GM23338 (cell line): ENCODE measurements at regions not wholly inside any gene's neighbourhood (a gene's known extent, or its start where the extent isn't known, plus 50 kb on each side); places are given as distances from the start of the nearest gene placed in this dataset.

Experiments used
- ATAC-seq: fragments of 200-7000 bp; cut with Tn5 transposase; 3 replicates; pipeline ENCODE4 v1.9.1; 2020
- DNase-seq: peaks from one replicate; pipeline ENCODE4 v3.0.0-alpha.2; 2015; ENCODE audit warnings: low spot score
- H2AFZ ChIP-seq: fragments of 200-600 bp; sonication (generic); 2 replicates; pipeline ENCODE4 v1.8.0; 2016; ENCODE audit warnings: antibody characterized with exemption, mild to moderate bottlenecking, moderate library complexity
- H3F3A ChIP-seq: fragments of 200-600 bp; sonication (generic); replicated peaks from 2 replicates; pipeline ENCODE4 v1.8.0; 2017; ENCODE audit warnings: antibody characterized with exemption, mixed run types, low read depth
- H3K27ac ChIP-seq: fragments of 200-600 bp; sonication (generic); 2 replicates; pipeline ENCODE4 v1.6.1; 2016; ENCODE audit warnings: low read depth
- H3K27me3 ChIP-seq: fragments of 200-600 bp; sonication (generic); 2 replicates; pipeline ENCODE4 v1.8.0; 2016; ENCODE audit warnings: mild to moderate bottlenecking, mixed run types, moderate library complexity; ENCODE audit not compliant: insufficient read depth
- H3K36me3 ChIP-seq: fragments of 200-600 bp; sonication (generic); 2 replicates; pipeline ENCODE4 v1.8.0; 2016; ENCODE audit warnings: mild to moderate bottlenecking; ENCODE audit not compliant: insufficient read depth
- H3K4me1 ChIP-seq: fragments of 200-600 bp; sonication (generic); 2 replicates; pipeline ENCODE4 v1.8.0; 2016; ENCODE audit warnings: mild to moderate bottlenecking, moderate library complexity; ENCODE audit not compliant: insufficient read depth
- H3K4me2 ChIP-seq: fragments of 200-600 bp; sonication (generic); 2 replicates; pipeline ENCODE4 v1.7.1; 2017; ENCODE audit warnings: mixed run types
- H3K4me3 ChIP-seq: fragments of 200-600 bp; sonication (generic); 2 replicates; pipeline ENCODE4 v1.6.1; 2016; ENCODE audit warnings: mixed run types
- H3K79me2 ChIP-seq: fragments of 200-600 bp; sonication (generic); replicated peaks from 2 replicates; pipeline ENCODE4 v1.8.0; 2017; ENCODE audit warnings: mild to moderate bottlenecking; ENCODE audit not compliant: insufficient read depth
- H3K9me2 ChIP-seq: fragments of 200-600 bp; sonication (generic); 2 replicates; pipeline ENCODE4 v1.8.0; 2017; ENCODE audit not compliant: insufficient read depth
- H4K20me1 ChIP-seq: fragments of 200-600 bp; sonication (generic); replicated peaks from 2 replicates; pipeline ENCODE4 v1.8.0; 2017; ENCODE audit warnings: mild to moderate bottlenecking; ENCODE audit not compliant: insufficient read depth
- H3K27ac Mint-ChIP-seq: 2 replicates; pipeline ENCODE4 v1.8.0; 2020; ENCODE audit warnings: inconsistent platforms, mild to moderate bottlenecking, moderate library complexity, mixed read lengths
- H3K27me3 Mint-ChIP-seq: 3 replicates; pipeline ENCODE4 v1.8.0; 2022; ENCODE audit warnings: low read depth, mild to moderate bottlenecking, moderate library complexity, mixed read lengths, inconsistent platforms; ENCODE audit not compliant: insufficient read depth, poor library complexity
- H3K36me3 Mint-ChIP-seq: 3 replicates; pipeline ENCODE4 v1.8.0; 2021; ENCODE audit warnings: low read depth, mild to moderate bottlenecking, inconsistent platforms, moderate library complexity, mixed read lengths
- H3K4me1 Mint-ChIP-seq: 3 replicates; pipeline ENCODE4 v1.8.0; 2020; ENCODE audit warnings: mild to moderate bottlenecking, inconsistent platforms, mixed read lengths
- H3K4me3 Mint-ChIP-seq: 3 replicates; pipeline ENCODE4 v1.8.0; 2021; ENCODE audit warnings: moderate library complexity, mild to moderate bottlenecking, inconsistent platforms, mixed read lengths
- H3K9me3 Mint-ChIP-seq: 3 replicates; pipeline ENCODE4 v1.8.0; 2020; ENCODE audit warnings: moderate library complexity, mild to moderate bottlenecking, inconsistent platforms, mixed read lengths
- CREB1 ChIP-seq: fragments of 250-450 bp; sonication (Bioruptor Pico); IDR thresholded peaks from 2 replicates; pipeline ENCODE4 v1.5.0; 2020; ENCODE audit warnings: low read depth, mild to moderate bottlenecking, moderate library complexity
- EZH2 ChIP-seq: fragments of 200-600 bp; sonication (generic); IDR thresholded peaks from one replicate; pipeline ENCODE4 v1.8.0; 2017; ENCODE audit warnings: antibody characterized with exemption, mild to moderate bottlenecking, low read depth; ENCODE audit not compliant: unreplicated experiment
- EZH2phosphoT487 ChIP-seq: fragments of 200-600 bp; sonication (generic); IDR thresholded peaks from one replicate; pipeline ENCODE4 v1.8.1; 2018; ENCODE audit warnings: antibody characterized with exemption; ENCODE audit not compliant: unreplicated experiment
- JUNB ChIP-seq: IDR thresholded peaks from one replicate; pipeline ENCODE4 v1.6.1; 2016; ENCODE audit warnings: antibody characterized with exemption; ENCODE audit not compliant: unreplicated experiment
- NANOG ChIP-seq: IDR thresholded peaks from 2 replicates; pipeline ENCODE4 v1.6.1; 2016; ENCODE audit warnings: antibody characterized with exemption, borderline replicate concordance
- STAT1 ChIP-seq: IDR thresholded peaks from one replicate; pipeline ENCODE4 v1.6.1; 2016; ENCODE audit warnings: antibody characterized with exemption; ENCODE audit not compliant: unreplicated experiment
- ZNF114 ChIP-seq: fragments of 250-450 bp; sonication (Bioruptor Pico); IDR thresholded peaks from 2 replicates; pipeline ENCODE4 v1.5.0; 2020; ENCODE audit warnings: mild to moderate bottlenecking, moderate library complexity
- ZNF331 ChIP-seq: fragments of 250-450 bp; sonication (Bioruptor Pico); IDR thresholded peaks from 2 replicates; pipeline ENCODE4 v1.5.0; 2020; ENCODE audit warnings: low read depth, mild to moderate bottlenecking, moderate library complexity
- TF ChIP-seq, protein P1 (sequence below): IDR thresholded peaks from 2 replicates; pipeline ENCODE4 v1.6.1; 2016; ENCODE audit warnings: antibody characterized with exemption
- TF ChIP-seq, protein P2 (sequence below), 2 experiments: fragments of 200-600 bp in 1 of 2; sonication (generic) in 1 of 2; conservative IDR thresholded peaks; 2 replicates each; pipeline versions ENCODE4 v1.5.1 to v1.6.1; 2016 to 2017; ENCODE audit warnings: antibody characterized with exemption in 2 of 2, low read depth in 2 of 2, mild to moderate bottlenecking in 2 of 2, moderate library complexity in 1 of 2
- TF ChIP-seq, protein P3 (sequence below): fragments of 250-450 bp; sonication (Bioruptor Pico); IDR thresholded peaks from 2 replicates; pipeline ENCODE4 v1.5.0; 2020; ENCODE audit warnings: mild to moderate bottlenecking, moderate library complexity
- TF ChIP-seq, protein P4 (sequence below): IDR thresholded peaks from one replicate; pipeline ENCODE4 v1.6.1; 2018; ENCODE audit warnings: antibody characterized with exemption; ENCODE audit not compliant: unreplicated experiment

DNA sequence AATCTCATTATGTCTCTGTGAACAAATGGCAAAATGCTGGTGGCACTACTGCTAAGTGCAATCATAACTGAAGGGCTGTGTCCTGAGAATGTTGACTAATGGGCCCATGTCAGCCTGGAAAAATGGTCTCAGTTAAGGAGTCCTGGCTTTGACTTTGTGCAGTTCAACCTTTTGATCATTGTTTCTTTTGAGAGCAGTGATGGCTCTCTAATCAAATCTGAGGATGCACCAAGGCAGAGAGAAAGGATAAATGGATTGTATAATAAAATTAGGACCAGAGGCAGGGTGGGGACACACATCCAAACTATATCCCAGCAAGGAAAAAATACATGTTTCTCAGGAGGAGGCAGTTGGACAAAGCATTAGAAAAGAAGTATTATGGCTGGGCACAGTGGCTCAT is 59.6 kb upstream of the SYN3 start:
- H3F3A ChIP-seq: no peaks in the 10 kb centered on the region
- H2AFZ ChIP-seq: no peak overlapping the region
- Mint-ChIP-seq H3K4me3 (no peak overlapping the region), H3K36me3 (no peaks in the 10 kb centered on the region; the same call in 2 of the 3 replicates), H3K27me3 (peaks cover 5% of the 10 kb centered on the region), H3K27ac (no peak overlapping the region), H3K4me1 (no peaks in the 10 kb centered on the region), H3K9me3 (no peaks in the 10 kb centered on the region)
- H3K4me3 ChIP-seq: no peak overlapping the region
- H3K4me2 ChIP-seq: no peak overlapping the region
- H4K20me1 ChIP-seq: no peaks in the 10 kb centered on the region
- ATAC-seq (no peak), DNase-seq (no peak)
- H3K4me1 ChIP-seq: no peaks in the 10 kb centered on the region
- H3K27me3 ChIP-seq: no peaks in the 10 kb centered on the region
- H3K9me2 ChIP-seq: peaks cover under 1% of the 10 kb centered on the region; the same call in 1 of the 2 replicates
- no peaks in the 10 kb centered on the region for H3K79me2 ChIP-seq
- no peaks in the 10 kb centered on the region for H3K36me3 ChIP-seq
- TF ChIP-seq, protein P1, sequence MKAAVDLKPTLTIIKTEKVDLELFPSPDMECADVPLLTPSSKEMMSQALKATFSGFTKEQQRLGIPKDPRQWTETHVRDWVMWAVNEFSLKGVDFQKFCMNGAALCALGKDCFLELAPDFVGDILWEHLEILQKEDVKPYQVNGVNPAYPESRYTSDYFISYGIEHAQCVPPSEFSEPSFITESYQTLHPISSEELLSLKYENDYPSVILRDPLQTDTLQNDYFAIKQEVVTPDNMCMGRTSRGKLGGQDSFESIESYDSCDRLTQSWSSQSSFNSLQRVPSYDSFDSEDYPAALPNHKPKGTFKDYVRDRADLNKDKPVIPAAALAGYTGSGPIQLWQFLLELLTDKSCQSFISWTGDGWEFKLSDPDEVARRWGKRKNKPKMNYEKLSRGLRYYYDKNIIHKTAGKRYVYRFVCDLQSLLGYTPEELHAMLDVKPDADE: no peak
- TF ChIP-seq STAT1 (no peak), ZNF331 (no peak), CREB1 (no peak), EZH2phosphoT487 (no peak), NANOG (no peak), EZH2 (no peak), JUNB (no peak), ZNF114 (CRISPR knock-in tag) (no peak)
- TF ChIP-seq, protein P2, sequence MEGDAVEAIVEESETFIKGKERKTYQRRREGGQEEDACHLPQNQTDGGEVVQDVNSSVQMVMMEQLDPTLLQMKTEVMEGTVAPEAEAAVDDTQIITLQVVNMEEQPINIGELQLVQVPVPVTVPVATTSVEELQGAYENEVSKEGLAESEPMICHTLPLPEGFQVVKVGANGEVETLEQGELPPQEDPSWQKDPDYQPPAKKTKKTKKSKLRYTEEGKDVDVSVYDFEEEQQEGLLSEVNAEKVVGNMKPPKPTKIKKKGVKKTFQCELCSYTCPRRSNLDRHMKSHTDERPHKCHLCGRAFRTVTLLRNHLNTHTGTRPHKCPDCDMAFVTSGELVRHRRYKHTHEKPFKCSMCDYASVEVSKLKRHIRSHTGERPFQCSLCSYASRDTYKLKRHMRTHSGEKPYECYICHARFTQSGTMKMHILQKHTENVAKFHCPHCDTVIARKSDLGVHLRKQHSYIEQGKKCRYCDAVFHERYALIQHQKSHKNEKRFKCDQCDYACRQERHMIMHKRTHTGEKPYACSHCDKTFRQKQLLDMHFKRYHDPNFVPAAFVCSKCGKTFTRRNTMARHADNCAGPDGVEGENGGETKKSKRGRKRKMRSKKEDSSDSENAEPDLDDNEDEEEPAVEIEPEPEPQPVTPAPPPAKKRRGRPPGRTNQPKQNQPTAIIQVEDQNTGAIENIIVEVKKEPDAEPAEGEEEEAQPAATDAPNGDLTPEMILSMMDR (conservative IDR thresholded peaks at IDR 0.05; ENCODE audit: low read depth in 2 of 2): no peak
- TF ChIP-seq, protein P3, sequence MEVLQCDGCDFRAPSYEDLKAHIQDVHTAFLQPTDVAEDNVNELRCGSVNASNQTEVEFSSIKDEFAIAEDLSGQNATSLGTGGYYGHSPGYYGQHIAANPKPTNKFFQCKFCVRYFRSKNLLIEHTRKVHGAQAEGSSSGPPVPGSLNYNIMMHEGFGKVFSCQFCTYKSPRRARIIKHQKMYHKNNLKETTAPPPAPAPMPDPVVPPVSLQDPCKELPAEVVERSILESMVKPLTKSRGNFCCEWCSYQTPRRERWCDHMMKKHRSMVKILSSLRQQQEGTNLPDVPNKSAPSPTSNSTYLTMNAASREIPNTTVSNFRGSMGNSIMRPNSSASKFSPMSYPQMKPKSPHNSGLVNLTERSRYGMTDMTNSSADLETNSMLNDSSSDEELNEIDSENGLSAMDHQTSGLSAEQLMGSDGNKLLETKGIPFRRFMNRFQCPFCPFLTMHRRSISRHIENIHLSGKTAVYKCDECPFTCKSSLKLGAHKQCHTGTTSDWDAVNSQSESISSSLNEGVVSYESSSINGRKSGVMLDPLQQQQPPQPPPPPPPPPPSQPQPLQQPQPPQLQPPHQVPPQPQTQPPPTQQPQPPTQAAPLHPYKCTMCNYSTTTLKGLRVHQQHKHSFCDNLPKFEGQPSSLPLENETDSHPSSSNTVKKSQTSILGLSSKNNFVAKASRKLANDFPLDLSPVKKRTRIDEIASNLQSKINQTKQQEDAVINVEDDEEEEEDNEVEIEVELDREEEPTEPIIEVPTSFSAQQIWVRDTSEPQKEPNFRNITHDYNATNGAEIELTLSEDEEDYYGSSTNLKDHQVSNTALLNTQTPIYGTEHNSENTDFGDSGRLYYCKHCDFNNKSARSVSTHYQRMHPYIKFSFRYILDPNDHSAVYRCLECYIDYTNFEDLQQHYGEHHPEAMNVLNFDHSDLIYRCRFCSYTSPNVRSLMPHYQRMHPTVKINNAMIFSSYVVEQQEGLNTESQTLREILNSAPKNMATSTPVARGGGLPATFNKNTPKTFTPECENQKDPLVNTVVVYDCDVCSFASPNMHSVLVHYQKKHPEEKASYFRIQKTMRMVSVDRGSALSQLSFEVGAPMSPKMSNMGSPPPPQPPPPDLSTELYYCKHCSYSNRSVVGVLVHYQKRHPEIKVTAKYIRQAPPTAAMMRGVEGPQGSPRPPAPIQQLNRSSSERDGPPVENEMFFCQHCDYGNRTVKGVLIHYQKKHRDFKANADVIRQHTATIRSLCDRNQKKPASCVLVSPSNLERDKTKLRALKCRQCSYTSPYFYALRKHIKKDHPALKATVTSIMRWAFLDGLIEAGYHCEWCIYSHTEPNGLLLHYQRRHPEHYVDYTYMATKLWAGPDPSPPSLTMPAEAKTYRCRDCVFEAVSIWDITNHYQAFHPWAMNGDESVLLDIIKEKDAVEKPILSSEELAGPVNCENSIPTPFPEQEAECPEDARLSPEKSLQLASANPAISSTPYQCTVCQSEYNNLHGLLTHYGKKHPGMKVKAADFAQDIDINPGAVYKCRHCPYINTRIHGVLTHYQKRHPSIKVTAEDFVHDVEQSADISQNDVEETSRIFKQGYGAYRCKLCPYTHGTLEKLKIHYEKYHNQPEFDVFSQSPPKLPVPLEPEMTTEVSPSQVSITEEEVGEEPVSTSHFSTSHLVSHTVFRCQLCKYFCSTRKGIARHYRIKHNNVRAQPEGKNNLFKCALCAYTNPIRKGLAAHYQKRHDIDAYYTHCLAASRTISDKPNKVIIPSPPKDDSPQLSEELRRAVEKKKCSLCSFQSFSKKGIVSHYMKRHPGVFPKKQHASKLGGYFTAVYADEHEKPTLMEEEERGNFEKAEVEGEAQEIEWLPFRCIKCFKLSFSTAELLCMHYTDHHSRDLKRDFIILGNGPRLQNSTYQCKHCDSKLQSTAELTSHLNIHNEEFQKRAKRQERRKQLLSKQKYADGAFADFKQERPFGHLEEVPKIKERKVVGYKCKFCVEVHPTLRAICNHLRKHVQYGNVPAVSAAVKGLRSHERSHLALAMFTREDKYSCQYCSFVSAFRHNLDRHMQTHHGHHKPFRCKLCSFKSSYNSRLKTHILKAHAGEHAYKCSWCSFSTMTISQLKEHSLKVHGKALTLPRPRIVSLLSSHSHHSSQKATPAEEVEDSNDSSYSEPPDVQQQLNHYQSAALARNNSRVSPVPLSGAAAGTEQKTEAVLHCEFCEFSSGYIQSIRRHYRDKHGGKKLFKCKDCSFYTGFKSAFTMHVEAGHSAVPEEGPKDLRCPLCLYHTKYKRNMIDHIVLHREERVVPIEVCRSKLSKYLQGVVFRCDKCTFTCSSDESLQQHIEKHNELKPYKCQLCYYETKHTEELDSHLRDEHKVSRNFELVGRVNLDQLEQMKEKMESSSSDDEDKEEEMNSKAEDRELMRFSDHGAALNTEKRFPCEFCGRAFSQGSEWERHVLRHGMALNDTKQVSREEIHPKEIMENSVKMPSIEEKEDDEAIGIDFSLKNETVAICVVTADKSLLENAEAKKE (CRISPR knock-in tag): no peak
- TF ChIP-seq, protein P4, sequence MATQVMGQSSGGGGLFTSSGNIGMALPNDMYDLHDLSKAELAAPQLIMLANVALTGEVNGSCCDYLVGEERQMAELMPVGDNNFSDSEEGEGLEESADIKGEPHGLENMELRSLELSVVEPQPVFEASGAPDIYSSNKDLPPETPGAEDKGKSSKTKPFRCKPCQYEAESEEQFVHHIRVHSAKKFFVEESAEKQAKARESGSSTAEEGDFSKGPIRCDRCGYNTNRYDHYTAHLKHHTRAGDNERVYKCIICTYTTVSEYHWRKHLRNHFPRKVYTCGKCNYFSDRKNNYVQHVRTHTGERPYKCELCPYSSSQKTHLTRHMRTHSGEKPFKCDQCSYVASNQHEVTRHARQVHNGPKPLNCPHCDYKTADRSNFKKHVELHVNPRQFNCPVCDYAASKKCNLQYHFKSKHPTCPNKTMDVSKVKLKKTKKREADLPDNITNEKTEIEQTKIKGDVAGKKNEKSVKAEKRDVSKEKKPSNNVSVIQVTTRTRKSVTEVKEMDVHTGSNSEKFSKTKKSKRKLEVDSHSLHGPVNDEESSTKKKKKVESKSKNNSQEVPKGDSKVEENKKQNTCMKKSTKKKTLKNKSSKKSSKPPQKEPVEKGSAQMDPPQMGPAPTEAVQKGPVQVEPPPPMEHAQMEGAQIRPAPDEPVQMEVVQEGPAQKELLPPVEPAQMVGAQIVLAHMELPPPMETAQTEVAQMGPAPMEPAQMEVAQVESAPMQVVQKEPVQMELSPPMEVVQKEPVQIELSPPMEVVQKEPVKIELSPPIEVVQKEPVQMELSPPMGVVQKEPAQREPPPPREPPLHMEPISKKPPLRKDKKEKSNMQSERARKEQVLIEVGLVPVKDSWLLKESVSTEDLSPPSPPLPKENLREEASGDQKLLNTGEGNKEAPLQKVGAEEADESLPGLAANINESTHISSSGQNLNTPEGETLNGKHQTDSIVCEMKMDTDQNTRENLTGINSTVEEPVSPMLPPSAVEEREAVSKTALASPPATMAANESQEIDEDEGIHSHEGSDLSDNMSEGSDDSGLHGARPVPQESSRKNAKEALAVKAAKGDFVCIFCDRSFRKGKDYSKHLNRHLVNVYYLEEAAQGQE: no peak
- no peak overlapping the region for H3K27ac ChIP-seq
